Tibial nerve (tissue), 4 donors: ENCODE measurements at regions not wholly inside any gene's neighbourhood (a gene's known extent, or its start where the extent isn't known, plus 50 kb on each side); places are given as distances from the start of the nearest gene placed in this dataset.

Source experiments
- CTCF ChIP-seq, 5 experiments: fragments of 200-600 bp in 3 of 5; fragments of 450-650 bp in 2 of 5; sonication (generic) in 3 of 5; IDR thresholded peaks; one replicate each; pipeline ENCODE4 v1.5.1; 2016 to 2019; ENCODE audit warnings: antibody characterized with exemption in 5 of 5, mild to moderate bottlenecking in 3 of 5, moderate library complexity in 2 of 5
- EP300 ChIP-seq, 2 donors: sonication (generic); formaldehyde crosslinking; IDR thresholded peaks; one replicate each; pipeline ENCODE4 v1.6.1; 2017; ENCODE audit warnings: antibody characterized with exemption in 2 of 2, mild to moderate bottlenecking in 1 of 2
- POLR2A ChIP-seq, 2 donors: fragments of 450-650 bp; IDR thresholded peaks; one replicate each; pipeline ENCODE4 v1.6.1; 2017; ENCODE audit warnings: antibody characterized with exemption in 2 of 2, mild to moderate bottlenecking in 2 of 2, moderate library complexity in 2 of 2

- no peak for TF ChIP-seq CTCF (IDR thresholded peaks at IDR 0.05)
- no peak for TF ChIP-seq POLR2A (IDR thresholded peaks at IDR 0.05)
- no peak for TF ChIP-seq EP300 (IDR thresholded peaks at IDR 0.05)
These were observed 1034.2 kb upstream of the PCDH10 start for GRCh38 chr4:132114885-132115284.
